Activated naive CD8-positive, alpha-beta T cell (primary cell): ENCODE measurements at regions not wholly inside any gene's neighbourhood (a gene's known extent, or its start where the extent isn't known, plus 50 kb on each side); places are given as distances from the start of the nearest gene placed in this dataset.

Experiments used
- H3K27ac Mint-ChIP-seq: one replicate; pipeline ENCODE4 v1.8.0; 2021; ENCODE audit warnings: mixed read lengths
- H3K27me3 Mint-ChIP-seq: one replicate; pipeline ENCODE4 v1.8.0; 2021; ENCODE audit warnings: mixed read lengths
- H3K36me3 Mint-ChIP-seq: one replicate; pipeline ENCODE4 v1.8.0; 2021; ENCODE audit warnings: mixed read lengths
- H3K4me1 Mint-ChIP-seq: one replicate; pipeline ENCODE4 v1.8.0; 2021; ENCODE audit warnings: low read depth, mixed read lengths
- H3K4me3 Mint-ChIP-seq: one replicate; pipeline ENCODE4 v1.8.0; 2021; ENCODE audit warnings: mild to moderate bottlenecking, mixed read lengths
- H3K9me3 Mint-ChIP-seq: one replicate; pipeline ENCODE4 v1.8.0; 2021; ENCODE audit warnings: low read depth, mixed read lengths

GRCh38 chr5:81850501-81851357 lies 99.8 kb upstream of the SSBP2 start:
- Mint-ChIP-seq H3K27me3 (no peaks in the 10 kb centered on the region), H3K4me3 (peak overlapping the region; percentile 97), H3K36me3 (no peaks in the 10 kb centered on the region), H3K4me1 (peaks cover 40% of the 10 kb centered on the region), H3K27ac (peak overlapping the region; percentile 99), H3K9me3 (no peaks in the 10 kb centered on the region)

DNA sequence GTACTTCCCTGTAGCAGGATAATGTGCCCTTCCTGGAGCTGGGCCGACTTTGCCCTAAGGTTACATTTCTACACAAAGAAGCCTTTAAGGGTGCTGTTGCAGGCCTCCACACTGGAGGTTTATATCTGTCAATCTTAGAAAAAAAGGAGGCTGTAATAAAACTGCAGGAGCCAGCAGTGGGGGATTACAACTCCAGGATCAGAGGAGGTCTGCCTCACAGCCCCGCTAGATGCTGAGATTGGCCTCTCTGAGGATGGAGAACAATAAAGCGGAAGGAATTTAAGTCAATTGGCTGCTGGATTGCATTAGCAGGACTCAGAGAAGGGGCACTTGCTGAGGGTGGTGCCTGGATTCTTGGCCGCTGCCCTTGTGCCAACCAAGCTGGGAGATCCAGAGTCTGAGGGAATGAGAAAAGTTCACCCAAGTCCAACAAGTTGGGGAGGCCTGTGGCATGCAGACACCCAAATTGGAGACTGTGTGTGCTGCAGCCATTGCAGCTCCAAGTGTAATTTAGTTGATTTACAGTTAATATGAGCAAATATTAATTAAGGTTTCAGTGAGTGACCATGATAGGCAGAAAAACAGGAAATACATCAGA lies 99.0 kb upstream of the SSBP2 start:
- Mint-ChIP-seq H3K4me1 (peaks cover 39% of the 10 kb centered on the region), H3K9me3 (no peaks in the 10 kb centered on the region), H3K4me3 (peak overlapping the region; percentile 97), H3K27ac (peak overlapping the region; percentile 42), H3K36me3 (no peaks in the 10 kb centered on the region), H3K27me3 (no peaks in the 10 kb centered on the region)

DNA sequence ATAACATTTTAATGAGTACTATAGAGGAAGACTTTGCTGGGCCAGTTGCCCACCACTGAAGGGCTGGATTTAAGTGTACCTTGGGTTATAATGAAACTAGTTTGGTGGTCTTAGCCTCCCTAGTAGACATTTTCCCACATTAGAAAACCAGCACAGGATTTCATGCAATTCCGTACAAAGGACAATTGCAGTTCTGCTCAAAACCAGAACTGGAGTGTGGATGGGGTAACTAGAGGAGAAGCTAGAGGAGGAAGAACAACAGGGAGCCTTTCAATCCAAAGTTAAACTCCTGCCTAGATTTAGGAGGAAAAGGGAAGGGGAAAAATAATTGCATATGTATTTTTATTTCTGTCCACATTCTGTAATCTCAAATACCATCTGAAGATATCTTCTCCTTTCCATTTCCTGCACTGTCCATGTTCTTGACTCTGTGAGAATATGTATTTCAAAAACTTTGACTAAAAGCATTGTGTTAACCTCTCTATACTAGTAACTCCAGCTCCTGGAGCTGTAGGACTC lies 97.5 kb upstream of the SSBP2 start:
- H3K27ac Mint-ChIP-seq = no peak overlapping the region
- H3K4me1 Mint-ChIP-seq = peaks cover 30% of the 10 kb centered on the region
- H3K27me3 Mint-ChIP-seq = no peaks in the 10 kb centered on the region
- no peaks in the 10 kb centered on the region for H3K9me3 Mint-ChIP-seq
- H3K36me3 Mint-ChIP-seq = no peaks in the 10 kb centered on the region
- no peak overlapping the region for H3K4me3 Mint-ChIP-seq

DNA sequence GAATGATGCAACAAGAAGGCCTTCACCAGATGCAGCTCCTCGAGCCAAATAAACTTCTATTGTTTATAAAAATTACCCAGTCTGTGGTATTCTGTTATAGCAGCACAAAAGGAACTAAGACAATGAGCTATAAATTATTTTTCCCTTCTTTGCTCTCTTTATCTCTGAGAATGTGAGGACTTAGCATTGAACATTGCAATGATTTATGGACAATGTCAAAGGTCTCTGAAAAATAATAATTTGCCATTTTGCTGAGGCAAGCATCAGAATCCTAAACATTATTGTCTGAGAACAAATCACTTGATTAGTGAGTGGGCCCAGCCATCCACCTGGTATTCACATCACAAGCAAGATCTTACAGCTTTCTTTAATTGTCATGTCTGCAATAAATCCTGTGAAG lies 95.4 kb upstream of the SSBP2 start:
- H3K4me3 Mint-ChIP-seq = no peak overlapping the region
- no peaks in the 10 kb centered on the region for H3K36me3 Mint-ChIP-seq
- peaks cover 12% of the 10 kb centered on the region for H3K4me1 Mint-ChIP-seq
- no peaks in the 10 kb centered on the region for H3K9me3 Mint-ChIP-seq
- no peak overlapping the region for H3K27ac Mint-ChIP-seq
- no peaks in the 10 kb centered on the region for H3K27me3 Mint-ChIP-seq

- no peak overlapping the region for H3K4me3 Mint-ChIP-seq
- no peaks in the 10 kb centered on the region for H3K4me1 Mint-ChIP-seq
- H3K27ac Mint-ChIP-seq = no peak overlapping the region
- no peaks in the 10 kb centered on the region for H3K36me3 Mint-ChIP-seq
- no peaks in the 10 kb centered on the region for H3K9me3 Mint-ChIP-seq
- no peaks in the 10 kb centered on the region for H3K27me3 Mint-ChIP-seq
Observed at GRCh38 chr5:81843845-81844244, 92.9 kb upstream of the SSBP2 start.

DNA sequence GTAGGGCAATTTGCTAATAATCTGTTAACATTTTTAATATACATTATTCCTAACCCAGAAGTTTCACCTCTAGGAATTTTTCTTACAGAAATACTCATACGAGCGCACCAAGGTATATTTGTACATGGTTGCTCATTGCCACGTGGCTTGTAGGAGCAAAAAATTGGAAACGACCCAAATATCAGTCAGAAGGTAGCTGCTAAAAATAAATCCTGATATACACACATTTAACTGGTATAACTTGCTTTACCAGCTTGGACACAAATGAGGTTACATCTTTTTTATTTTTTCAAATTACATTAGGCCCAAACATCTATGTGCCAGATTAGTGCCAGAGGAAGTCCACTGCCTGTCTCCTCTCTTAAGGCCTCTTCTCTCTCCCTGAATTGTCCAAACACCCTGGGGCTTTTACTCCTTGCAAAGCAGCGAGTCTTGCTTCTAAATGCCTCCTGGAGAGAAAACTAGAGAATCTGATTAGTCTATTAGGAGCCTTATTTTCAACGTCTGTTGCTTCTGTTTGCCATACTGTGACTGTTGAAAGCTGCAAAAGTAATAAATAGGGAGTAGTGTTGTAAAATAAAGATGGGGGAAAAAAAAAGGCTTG lies 92.0 kb upstream of the SSBP2 start:
- no peak overlapping the region for H3K4me3 Mint-ChIP-seq
- H3K9me3 Mint-ChIP-seq = no peaks in the 10 kb centered on the region
- H3K27ac Mint-ChIP-seq = no peak overlapping the region
- H3K27me3 Mint-ChIP-seq = no peaks in the 10 kb centered on the region
- no peaks in the 10 kb centered on the region for H3K36me3 Mint-ChIP-seq
- peaks cover 5% of the 10 kb centered on the region for H3K4me1 Mint-ChIP-seq

GRCh38 chr5:81839034-81839433 lies 88.1 kb upstream of the SSBP2 start:
- Mint-ChIP-seq H3K4me3 (no peak overlapping the region), H3K27ac (no peak overlapping the region), H3K36me3 (no peaks in the 10 kb centered on the region), H3K9me3 (no peaks in the 10 kb centered on the region), H3K27me3 (no peaks in the 10 kb centered on the region), H3K4me1 (peaks cover 5% of the 10 kb centered on the region)

DNA sequence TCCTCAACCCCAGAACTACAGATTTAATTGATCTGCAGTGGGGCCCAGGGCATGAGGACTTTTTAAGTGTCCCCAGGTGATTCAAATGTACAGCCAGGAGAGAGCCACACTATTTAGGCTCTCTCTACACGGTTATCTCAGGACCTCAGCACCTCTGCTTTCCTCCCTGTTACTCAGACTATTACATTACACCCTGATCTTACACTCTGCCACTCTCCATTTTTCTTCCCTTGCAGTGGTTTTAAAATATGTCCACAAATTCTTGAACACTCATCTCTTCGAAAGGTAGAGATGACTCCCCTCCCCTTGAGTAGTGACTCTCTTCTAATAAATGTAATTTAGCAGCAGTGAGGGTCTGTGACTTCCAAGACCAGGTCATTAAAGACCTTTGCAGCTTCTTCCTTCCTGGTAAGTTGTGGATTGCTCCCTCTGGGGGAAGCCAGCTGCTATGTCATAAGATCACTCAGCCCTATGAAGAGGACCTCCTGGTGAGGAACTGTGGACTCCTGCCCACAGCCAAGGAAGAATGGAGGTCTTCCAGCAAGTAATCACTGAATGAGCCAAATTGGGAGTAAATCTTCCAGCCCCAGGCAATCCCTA lies 87.5 kb upstream of the SSBP2 start:
- Mint-ChIP-seq H3K27me3 (no peaks in the 10 kb centered on the region), H3K36me3 (no peaks in the 10 kb centered on the region), H3K27ac (no peak overlapping the region), H3K4me3 (no peak overlapping the region), H3K9me3 (no peaks in the 10 kb centered on the region), H3K4me1 (peaks cover 5% of the 10 kb centered on the region)

DNA sequence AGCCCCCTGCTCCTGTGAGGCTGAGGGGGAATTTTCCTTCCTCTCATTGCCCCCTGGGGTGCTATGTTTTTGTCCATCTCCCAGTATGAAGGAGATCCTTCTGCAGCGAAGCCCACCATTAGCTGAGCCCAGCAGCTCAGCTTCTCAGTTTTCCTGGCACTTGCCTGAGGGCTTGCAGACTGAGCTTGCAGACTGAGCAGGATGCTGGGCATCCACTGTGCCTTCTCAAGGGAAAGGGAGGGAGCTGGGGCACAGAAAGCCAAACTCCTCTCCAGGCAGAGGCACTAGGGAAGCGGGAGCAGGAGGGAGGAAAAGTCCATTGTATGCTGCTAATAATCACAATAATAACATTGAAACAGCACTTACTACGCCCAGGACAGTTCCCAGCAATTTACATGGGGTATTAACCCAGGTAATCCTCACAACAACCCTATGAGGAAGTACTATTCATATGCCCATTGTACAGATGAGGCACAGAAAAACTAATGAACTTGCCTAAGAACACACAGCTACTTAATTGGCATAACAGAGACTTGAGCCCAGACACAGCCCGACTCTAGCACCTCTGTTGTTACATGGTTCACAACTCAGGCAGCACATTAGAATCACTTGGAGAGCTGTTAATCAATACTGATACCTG lies 86.9 kb upstream of the SSBP2 start:
- Mint-ChIP-seq H3K4me3 (no peak overlapping the region), H3K27ac (no peak overlapping the region)

GRCh38 chr5:81835814-81836367 lies 85.0 kb upstream of the SSBP2 start:
- Mint-ChIP-seq H3K36me3 (no peaks in the 10 kb centered on the region), H3K9me3 (no peaks in the 10 kb centered on the region), H3K4me3 (no peak overlapping the region), H3K27me3 (no peaks in the 10 kb centered on the region), H3K4me1 (peaks cover 5% of the 10 kb centered on the region), H3K27ac (no peak overlapping the region)

More for the DNA sequence above, 86.9 kb upstream of the SSBP2 start:
- no peaks in the 10 kb centered on the region for H3K27me3 Mint-ChIP-seq
- H3K9me3 Mint-ChIP-seq = no peaks in the 10 kb centered on the region
- H3K36me3 Mint-ChIP-seq = no peaks in the 10 kb centered on the region
- peaks cover 5% of the 10 kb centered on the region for H3K4me1 Mint-ChIP-seq

- H3K27ac Mint-ChIP-seq = no peak overlapping the region
- H3K36me3 Mint-ChIP-seq = no peaks in the 10 kb centered on the region
- H3K9me3 Mint-ChIP-seq = no peaks in the 10 kb centered on the region
Observed at GRCh38 chr5:81834021-81834660, 83.2 kb upstream of the SSBP2 start.

DNA sequence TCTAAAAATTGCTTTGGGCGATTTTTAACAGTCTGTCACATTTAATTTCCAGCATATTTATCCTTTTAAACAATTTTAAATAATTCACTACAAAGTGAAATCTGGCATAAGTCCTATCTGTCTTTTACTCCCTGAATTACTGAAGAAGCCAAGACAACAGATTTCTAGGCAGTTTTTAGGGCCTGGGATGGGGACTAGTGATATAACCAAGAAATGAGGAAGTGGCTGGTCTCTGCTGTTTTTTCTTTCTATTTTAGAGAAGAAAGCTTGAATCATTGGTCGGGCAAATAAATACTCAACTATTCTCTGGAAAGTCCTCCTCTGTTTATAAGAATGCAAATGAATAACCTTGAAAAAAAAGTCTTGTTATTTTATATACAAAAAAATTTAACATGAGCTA lies 79.7 kb upstream of the SSBP2 start:
- Mint-ChIP-seq H3K4me3 (no peak overlapping the region), H3K27me3 (no peaks in the 10 kb centered on the region), H3K4me1 (peaks cover 4% of the 10 kb centered on the region), H3K36me3 (no peaks in the 10 kb centered on the region), H3K9me3 (no peaks in the 10 kb centered on the region), H3K27ac (no peak overlapping the region)

More at GRCh38 chr5:81834021-81834660, 83.2 kb upstream of the SSBP2 start:
- no peaks in the 10 kb centered on the region for H3K27me3 Mint-ChIP-seq
- H3K4me1 Mint-ChIP-seq = peaks cover 5% of the 10 kb centered on the region
- no peak overlapping the region for H3K4me3 Mint-ChIP-seq

DNA sequence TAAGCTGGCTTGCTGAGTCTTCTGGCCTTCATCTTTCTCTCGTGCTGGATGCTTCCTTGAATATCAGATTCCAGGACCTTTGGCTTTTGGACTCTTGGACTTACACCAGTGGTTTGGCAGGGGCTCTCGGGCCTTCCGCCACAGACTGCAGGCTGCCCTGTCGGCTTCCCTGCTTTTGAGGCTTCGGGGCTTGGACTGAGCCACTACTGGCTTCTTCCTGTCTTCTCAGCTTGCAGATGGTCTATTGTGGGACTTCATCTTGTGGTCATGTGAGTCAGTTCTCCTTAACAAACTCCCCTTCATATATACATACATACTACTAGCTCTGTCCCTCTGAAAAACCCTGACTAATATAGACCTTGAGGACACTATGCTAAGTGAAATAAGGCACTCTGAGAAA lies 78.3 kb upstream of the SSBP2 start:
- no peak overlapping the region for H3K27ac Mint-ChIP-seq
- H3K36me3 Mint-ChIP-seq = no peaks in the 10 kb centered on the region
- H3K9me3 Mint-ChIP-seq = no peaks in the 10 kb centered on the region
- peaks cover 4% of the 10 kb centered on the region for H3K4me1 Mint-ChIP-seq
- H3K27me3 Mint-ChIP-seq = no peaks in the 10 kb centered on the region
- no peak overlapping the region for H3K4me3 Mint-ChIP-seq

- H3K36me3 Mint-ChIP-seq = no peaks in the 10 kb centered on the region
- H3K4me3 Mint-ChIP-seq = no peak overlapping the region
- H3K27ac Mint-ChIP-seq = no peak overlapping the region
- peaks cover 4% of the 10 kb centered on the region for H3K4me1 Mint-ChIP-seq
- no peaks in the 10 kb centered on the region for H3K9me3 Mint-ChIP-seq
- H3K27me3 Mint-ChIP-seq = no peaks in the 10 kb centered on the region
Observed at GRCh38 chr5:81827500-81827899, 76.6 kb upstream of the SSBP2 start.
